ENCODE measurements at regions not wholly inside any gene's neighbourhood (a gene's known extent, or its start where the extent isn't known, plus 50 kb on each side); places are given as distances from the start of the nearest gene placed in this dataset.

GRCh38 chr1:213868482-213868881 lies 119.3 kb upstream of the PROX1 start:
- no peak for DNase-seq (ENCODE audit: low read depth, low spot score)

DNA sequence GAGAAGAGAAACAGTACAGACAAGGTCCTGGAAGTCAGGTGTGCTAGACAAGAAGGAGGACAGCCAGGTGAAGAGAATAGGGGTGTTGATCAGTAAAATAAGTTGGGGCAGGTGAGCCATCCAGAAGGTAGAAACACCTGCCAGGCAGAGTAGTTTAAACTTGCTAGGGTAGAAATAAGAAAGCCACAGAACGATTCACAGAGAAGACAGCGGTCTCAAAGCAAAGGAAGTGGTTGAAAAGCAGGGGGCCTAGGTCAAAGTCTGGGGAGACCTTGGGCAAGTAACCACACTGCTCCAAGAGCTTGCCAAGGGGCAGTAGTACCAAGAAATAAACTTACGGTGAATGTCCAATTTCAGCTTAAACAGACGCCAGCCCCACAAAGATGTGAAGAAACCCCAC lies 116.6 kb upstream of the PROX1 start:
- no peak for DNase-seq (ENCODE audit: low read depth, low spot score)

DNA sequence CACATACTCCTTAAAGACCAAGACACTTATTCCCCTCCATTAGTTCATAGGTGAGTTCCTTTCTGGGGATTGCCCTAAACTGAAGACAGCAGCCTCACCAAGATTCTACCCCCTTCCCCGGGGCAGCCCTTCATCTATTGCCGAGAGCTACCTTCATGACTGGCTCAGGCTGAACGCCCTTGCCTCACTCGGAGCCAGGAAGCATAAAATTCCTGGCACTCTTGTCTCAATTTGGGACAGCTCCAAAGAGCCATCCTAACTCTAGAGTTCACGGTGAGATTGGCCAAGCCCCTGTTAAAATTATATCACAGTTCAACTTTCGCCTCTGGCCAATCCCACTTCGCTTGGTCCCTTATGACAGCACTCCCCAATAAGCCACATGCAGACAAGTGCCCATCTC lies 113.0 kb upstream of the PROX1 start:
- no peak for DNase-seq (ENCODE audit: low read depth, low spot score)

- no peak for DNase-seq (ENCODE audit: low read depth, low spot score)
Observed at GRCh38 chr1:213876531-213876930, 111.2 kb upstream of the PROX1 start.

DNA sequence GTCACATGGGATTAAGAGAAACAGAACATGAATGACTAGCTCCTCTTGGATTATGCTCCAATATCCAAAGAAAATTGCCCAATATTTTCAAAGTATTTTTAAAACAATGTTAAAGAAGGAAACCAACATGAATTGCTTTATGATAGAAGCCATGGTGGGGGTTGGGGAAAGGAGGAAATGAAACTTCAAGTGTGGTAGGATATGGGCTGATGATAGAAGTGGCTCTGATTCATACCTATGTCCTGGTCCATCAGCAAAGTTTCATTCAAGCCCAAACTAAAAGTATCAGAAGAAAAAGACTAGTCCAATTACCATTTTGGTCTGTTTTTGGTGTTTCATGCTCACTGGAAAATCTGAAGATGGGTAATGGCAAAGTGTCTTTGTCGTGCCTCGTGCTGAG lies 104.2 kb upstream of the PROX1 start:
- DNase-seq (ENCODE audit: low read depth, low spot score) = no peak

- no peak for DNase-seq (ENCODE audit: low read depth, low spot score)
Observed at GRCh38 chr1:213884402-213884801, 103.4 kb upstream of the PROX1 start.

- DNase-seq (ENCODE audit: low read depth, low spot score) = no peak
Observed at GRCh38 chr1:213884942-213885341, 102.8 kb upstream of the PROX1 start.

GRCh38 chr1:213887842-213888241 lies 99.9 kb upstream of the PROX1 start:
- DNase-seq (ENCODE audit: low read depth, low spot score) = no peak

- no peak for DNase-seq (ENCODE audit: low read depth, low spot score)
Observed at GRCh38 chr1:213891989-213892902, 95.5 kb upstream of the PROX1 start.

DNA sequence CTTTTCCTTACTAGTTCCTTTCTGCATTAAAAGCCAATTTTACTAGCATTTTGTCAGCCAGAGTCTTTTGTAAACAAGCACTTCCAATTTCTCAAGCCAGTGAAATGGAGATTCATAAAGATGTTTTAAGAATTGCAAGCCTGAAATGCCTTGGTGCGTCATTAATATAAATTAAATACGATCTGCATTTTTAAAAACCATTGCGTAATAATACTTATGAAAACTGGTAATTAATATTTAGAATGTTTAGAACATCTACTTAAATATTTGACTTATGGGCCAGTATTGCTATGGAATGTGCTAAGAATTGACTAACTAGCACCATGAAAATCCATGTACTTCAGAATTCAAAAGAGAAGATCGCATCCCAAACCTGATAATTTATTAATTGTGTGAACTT lies 89.1 kb upstream of the PROX1 start:
- DNase-seq (ENCODE audit: low read depth, low spot score) = no peak

GRCh38 chr1:213899413-213899812 lies 88.4 kb upstream of the PROX1 start:
- DNase-seq (ENCODE audit: low read depth, low spot score) = no peak

DNA sequence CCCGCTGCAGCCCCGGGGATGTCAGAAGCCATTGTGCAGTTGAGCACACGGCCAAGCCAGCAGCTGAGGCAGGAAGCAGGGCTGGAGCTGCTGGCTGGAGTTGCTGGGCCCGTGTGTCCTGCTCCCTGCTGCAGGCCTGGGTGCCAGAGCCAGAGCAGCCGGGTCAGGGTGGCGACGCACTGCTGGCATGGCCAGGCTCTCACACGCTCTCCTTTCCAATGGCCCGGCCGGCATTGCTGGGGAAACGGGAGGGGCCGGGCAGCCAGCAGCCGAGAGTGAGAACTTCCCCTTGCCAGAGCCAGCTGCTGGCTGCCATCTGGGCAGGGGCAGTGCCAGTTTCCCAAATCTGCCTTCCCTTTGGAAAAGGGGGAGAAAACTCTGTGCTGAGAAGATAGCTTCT lies 82.4 kb upstream of the PROX1 start:
- DNase-seq (ENCODE audit: low read depth, low spot score) = no peak

- DNase-seq (ENCODE audit: low read depth, low spot score) = no peak
Observed at GRCh38 chr1:213908521-213908920, 79.3 kb upstream of the PROX1 start.

GRCh38 chr1:213914392-213914791 lies 73.4 kb upstream of the PROX1 start:
- DNase-seq (ENCODE audit: low read depth, low spot score) = no peak

- no peak for DNase-seq (ENCODE audit: low read depth, low spot score)
Observed at GRCh38 chr1:213921311-213921710, 66.5 kb upstream of the PROX1 start.

- DNase-seq (ENCODE audit: low read depth, low spot score) = no peak
Observed at GRCh38 chr1:213921712-213922111, 66.1 kb upstream of the PROX1 start.

DNA sequence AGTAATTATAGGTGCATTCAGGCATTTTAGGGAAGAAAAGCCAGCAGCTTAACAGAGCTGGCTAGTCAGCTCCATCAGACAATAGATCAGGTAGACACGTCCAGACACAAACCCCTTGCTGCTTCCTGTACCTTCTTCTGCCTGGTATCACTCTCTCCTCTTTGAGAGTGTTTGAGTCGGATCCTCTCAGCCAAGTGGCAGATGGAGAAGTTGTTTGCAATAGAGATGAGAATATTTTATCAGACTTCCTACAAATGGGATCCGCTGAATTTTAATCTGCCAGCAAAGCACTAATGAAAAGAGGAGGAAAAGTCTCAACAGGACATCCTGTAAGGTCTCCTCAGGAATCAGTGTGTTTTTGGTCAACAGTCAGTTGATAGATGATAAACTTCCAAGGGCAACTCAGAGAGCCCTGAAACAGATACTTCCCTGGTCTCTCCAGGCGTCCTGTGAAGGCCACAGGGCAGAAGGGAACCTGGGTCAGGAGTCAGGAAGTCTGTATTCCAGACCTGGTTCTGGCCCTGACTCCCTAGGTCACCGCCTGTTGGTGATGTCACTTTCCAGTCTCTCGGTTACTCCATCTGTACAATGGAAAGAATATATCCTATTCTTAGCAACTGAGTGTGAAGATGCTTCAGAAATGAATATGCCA lies 62.1 kb upstream of the PROX1 start:
- no peak for DNase-seq (ENCODE audit: low read depth, low spot score)

DNA sequence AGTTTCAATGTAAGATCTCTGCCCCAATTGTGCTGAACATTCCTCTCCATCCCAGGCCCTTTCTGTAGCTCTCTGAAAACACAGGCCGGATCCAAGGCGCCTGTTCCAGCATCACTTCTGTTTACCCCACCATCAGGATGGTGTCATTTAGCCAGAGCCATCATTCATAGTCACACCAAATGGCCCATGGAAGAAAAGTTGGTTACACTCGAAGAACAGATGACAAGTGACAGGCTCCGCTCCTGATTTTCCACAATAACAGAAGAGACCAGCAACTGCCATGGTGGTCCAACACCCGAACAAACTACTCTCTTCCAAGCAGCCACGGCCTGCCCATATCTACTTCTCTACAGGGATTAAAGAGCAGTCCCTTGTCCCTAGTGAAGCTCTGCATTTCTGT lies 59.9 kb upstream of the PROX1 start:
- DNase-seq (ENCODE audit: low read depth, low spot score) = no peak

DNA sequence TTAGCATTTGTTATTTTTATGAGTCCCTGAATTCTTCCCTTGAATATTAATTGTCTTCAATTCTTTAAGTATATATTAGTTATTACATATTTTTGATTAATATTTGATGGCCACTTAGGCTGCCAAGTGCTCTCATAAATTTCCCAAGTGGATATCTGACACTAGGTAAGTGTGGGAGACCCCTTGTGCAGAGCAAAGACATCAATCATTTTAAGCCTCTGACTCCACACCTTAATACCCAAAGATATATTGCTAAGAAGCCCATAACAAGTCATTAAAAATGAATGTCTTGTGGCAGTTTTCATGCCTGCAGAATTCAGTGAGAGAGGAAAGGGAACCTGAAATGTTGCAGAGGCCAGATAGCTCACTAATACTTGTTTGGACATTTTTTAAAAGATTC lies 58.4 kb upstream of the PROX1 start:
- no peak for DNase-seq (ENCODE audit: low read depth, low spot score)

DNA sequence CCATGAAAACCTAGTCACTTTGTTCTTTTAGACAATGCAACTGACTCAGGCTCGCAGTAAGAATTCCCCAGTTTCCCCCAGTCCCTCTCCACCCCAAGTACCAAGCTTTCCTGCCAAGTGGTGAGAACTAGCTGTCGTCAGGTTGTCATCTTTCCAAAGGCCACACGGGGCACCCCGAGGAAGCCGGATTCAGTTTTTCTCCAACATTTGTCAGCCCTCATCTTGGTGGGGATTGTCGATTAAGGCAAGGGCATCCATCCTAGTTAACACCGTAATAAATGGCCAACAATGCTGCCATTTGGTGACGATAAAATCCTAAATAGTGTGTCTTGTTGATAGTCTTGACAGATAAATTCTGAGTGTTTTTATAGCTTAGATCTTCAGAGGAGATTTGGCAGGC lies 55.9 kb upstream of the PROX1 start:
- no peak for DNase-seq (ENCODE audit: low read depth, low spot score)

GRCh38 chr1:213933336-213933735 lies 54.4 kb upstream of the PROX1 start:
- no peak for DNase-seq (ENCODE audit: low read depth, low spot score)

- no peak for DNase-seq (ENCODE audit: low read depth, low spot score)
Observed at GRCh38 chr1:213934649-213935048, 53.1 kb upstream of the PROX1 start.

- DNase-seq (ENCODE audit: low read depth, low spot score) = no peak
Observed at GRCh38 chr1:213936571-213936970, 51.2 kb upstream of the PROX1 start.

Data from activated naive CD8-positive, alpha-beta T cell treated with anti-CD3 and anti-CD28 coated beads, Interleukin-2, amount 50 U/mL, for 16 hours (primary cell).